H1 (cell line): ENCODE measurements at regions not wholly inside any gene's neighbourhood (a gene's known extent, or its start where the extent isn't known, plus 50 kb on each side); places are given as distances from the start of the nearest gene placed in this dataset.

Experiments
- CBX5 ChIP-seq: fragments of 300-800, 300-1000 bp; sonication (generic); IDR thresholded peaks from 2 replicates; pipeline ENCODE4 v1.7.1; 2016; ENCODE audit warnings: antibody characterized with exemption, low read length, low read depth
- CTCF ChIP-seq, 3 experiments: IDR thresholded peaks; 1 replicate in 2 of 3; 2 replicates in 1 of 3; pipeline versions ENCODE4 v1.5.1 to v1.6.1; 2011; ENCODE audit warnings: low read length in 3 of 3, mild to moderate bottlenecking in 3 of 3, inconsistent platforms in 2 of 3, low read depth in 1 of 3, moderate library complexity in 1 of 3; ENCODE audit not compliant: insufficient read depth in 1 of 3; ENCODE audit errors: control extremely low read depth in 1 of 3
- NRF1 ChIP-seq: IDR thresholded peaks from 2 replicates; pipeline ENCODE4 v1.6.1; 2011; ENCODE audit warnings: mild to moderate bottlenecking, low read depth, low read length, improper control_type of control experiment
- POLR2AphosphoS5 ChIP-seq: IDR thresholded peaks from 2 replicates; pipeline ENCODE4 v1.6.1; 2011; ENCODE audit warnings: low read depth, low read length
- RAD21 ChIP-seq, 2 experiments: IDR thresholded peaks in 1 of 2; conservative IDR thresholded peaks in 1 of 2; 2 replicates each; pipeline ENCODE4 v1.6.1; 2011; ENCODE audit warnings: low read depth in 2 of 2, low read length in 2 of 2, improper control_type of control experiment in 1 of 2, inconsistent platforms in 1 of 2, mild to moderate bottlenecking in 1 of 2, moderate library complexity in 1 of 2
- YY1 ChIP-seq: IDR thresholded peaks from 2 replicates; pipeline ENCODE4 v1.6.1; 2011; ENCODE audit warnings: low read depth, mild to moderate bottlenecking, low read length
- TF ChIP-seq, protein P1 (sequence below): IDR thresholded peaks from 2 replicates; pipeline ENCODE4 v1.6.1; 2011; ENCODE audit warnings: low read length, improper control_type of control experiment

DNA sequence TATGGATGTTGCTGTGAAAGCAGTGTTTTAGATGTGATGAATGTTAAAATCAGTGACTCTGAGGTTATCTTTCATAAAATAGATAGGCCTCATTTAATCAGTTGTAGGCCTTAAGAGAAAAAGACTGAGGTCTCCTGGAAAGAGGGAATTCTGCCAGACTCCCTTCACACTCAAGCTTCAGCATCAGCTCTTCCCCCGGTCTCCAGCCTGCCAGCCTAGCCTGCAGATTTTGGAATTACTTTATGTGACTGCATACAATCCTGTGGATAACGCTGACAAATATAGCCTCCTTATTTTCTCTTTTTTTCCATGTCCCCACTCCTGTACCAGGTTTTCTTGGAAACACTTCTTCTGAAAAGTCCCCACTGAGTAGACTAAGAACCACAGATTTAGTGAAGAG, 510.3 kb downstream of the GBE1 start:
- TF ChIP-seq CBX5 (no peak), RAD21 (IDR thresholded peaks at IDR 0.05 in 1 of 2, conservative IDR thresholded peaks at IDR 0.05 in 1 of 2; ENCODE audit: low read depth in 2 of 2, low read length in 2 of 2) (no peak), YY1 (no peak), POLR2AphosphoS5 (no peak), NRF1 (no peak), CTCF (IDR thresholded peaks at IDR 0.05; ENCODE audit: control extremely low read depth in 1 of 3, insufficient read depth in 1 of 3, low read depth in 1 of 3, low read length in 3 of 3) (no peak)
- TF ChIP-seq, protein P1, sequence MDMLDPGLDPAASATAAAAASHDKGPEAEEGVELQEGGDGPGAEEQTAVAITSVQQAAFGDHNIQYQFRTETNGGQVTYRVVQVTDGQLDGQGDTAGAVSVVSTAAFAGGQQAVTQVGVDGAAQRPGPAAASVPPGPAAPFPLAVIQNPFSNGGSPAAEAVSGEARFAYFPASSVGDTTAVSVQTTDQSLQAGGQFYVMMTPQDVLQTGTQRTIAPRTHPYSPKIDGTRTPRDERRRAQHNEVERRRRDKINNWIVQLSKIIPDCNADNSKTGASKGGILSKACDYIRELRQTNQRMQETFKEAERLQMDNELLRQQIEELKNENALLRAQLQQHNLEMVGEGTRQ = no peak
